ENCODE measurements at regions not wholly inside any gene's neighbourhood (a gene's known extent, or its start where the extent isn't known, plus 50 kb on each side); places are given as distances from the start of the nearest gene placed in this dataset.

GRCh38 chr1:34648501-34648900 lies 106.3 kb upstream of the GJB5 start:
- no peaks in the 10 kb centered on the region for H3K79me2 ChIP-seq (ENCODE audit: insufficient read depth, low read length)
- no peak overlapping the region for H3K9ac ChIP-seq (ENCODE audit: low read length)
- no peak overlapping the region for H2AFZ ChIP-seq (ENCODE audit: low read depth, low read length, severe bottlenecking)
- no peak overlapping the region for H3K4me3 ChIP-seq (ENCODE audit: insufficient read depth, low read length, poor library complexity, severe bottlenecking)
- H3K27ac ChIP-seq (ENCODE audit: low read depth, low read length) = no peak overlapping the region
- no peak overlapping the region for H3K4me2 ChIP-seq (ENCODE audit: low read depth, low read length, poor library complexity, severe bottlenecking)
- H3K9me3 ChIP-seq (ENCODE audit: insufficient read depth, low read length) = no peaks in the 10 kb centered on the region
- H3K27me3 ChIP-seq (ENCODE audit: low read length) = no peaks in the 10 kb centered on the region
- no peaks in the 10 kb centered on the region for H3K36me3 ChIP-seq (ENCODE audit: low read length)
- H4K20me1 ChIP-seq (ENCODE audit: low read depth, low read length) = no peaks in the 10 kb centered on the region
- H3K9me2 ChIP-seq (replicated peaks; ENCODE audit: insufficient read depth, low read length) = no peaks in the 10 kb centered on the region
- TF ChIP-seq EZH2phosphoT487 (conservative IDR thresholded peaks at IDR 0.05; ENCODE audit: low read length) (no peak), CTCF (IDR thresholded peaks at IDR 0.05; ENCODE audit: insufficient read depth, low read length, poor library complexity, severe bottlenecking) (no peak)
- no peaks in the 10 kb centered on the region for H3F3A ChIP-seq (ENCODE audit: insufficient read depth)

GRCh38 chr1:34650090-34650489 lies 104.8 kb upstream of the GJB5 start:
- Histone ChIP-seq H3K27me3 (ENCODE audit: low read length) (no peaks in the 10 kb centered on the region), H4K20me1 (ENCODE audit: low read depth, low read length) (no peaks in the 10 kb centered on the region), H2AFZ (ENCODE audit: low read depth, low read length, severe bottlenecking) (no peak overlapping the region), H3F3A (ENCODE audit: insufficient read depth) (no peaks in the 10 kb centered on the region), H3K9ac (ENCODE audit: low read length) (no peak overlapping the region), H3K9me3 (ENCODE audit: insufficient read depth, low read length) (no peaks in the 10 kb centered on the region), H3K79me2 (ENCODE audit: insufficient read depth, low read length) (no peaks in the 10 kb centered on the region), H3K4me2 (ENCODE audit: low read depth, low read length, poor library complexity, severe bottlenecking) (no peak overlapping the region), H3K27ac (ENCODE audit: low read depth, low read length) (no peak overlapping the region), H3K36me3 (ENCODE audit: low read length) (no peaks in the 10 kb centered on the region), H3K4me3 (ENCODE audit: insufficient read depth, low read length, poor library complexity, severe bottlenecking) (no peak overlapping the region), H3K9me2 (replicated peaks; ENCODE audit: insufficient read depth, low read length) (no peaks in the 10 kb centered on the region)
- TF ChIP-seq EZH2phosphoT487 (conservative IDR thresholded peaks at IDR 0.05; ENCODE audit: low read length) = no peak
- TF ChIP-seq CTCF (IDR thresholded peaks at IDR 0.05; ENCODE audit: insufficient read depth, low read length, poor library complexity, severe bottlenecking) = no peak

GRCh38 chr1:34650800-34651199 lies 104.0 kb upstream of the GJB5 start:
- no peak overlapping the region for H3K4me2 ChIP-seq (ENCODE audit: low read depth, low read length, poor library complexity, severe bottlenecking)
- H4K20me1 ChIP-seq (ENCODE audit: low read depth, low read length) = no peaks in the 10 kb centered on the region
- no peaks in the 10 kb centered on the region for H3K9me2 ChIP-seq (replicated peaks; ENCODE audit: insufficient read depth, low read length)
- no peak overlapping the region for H2AFZ ChIP-seq (ENCODE audit: low read depth, low read length, severe bottlenecking)
- no peaks in the 10 kb centered on the region for H3K27me3 ChIP-seq (ENCODE audit: low read length)
- no peak overlapping the region for H3K4me3 ChIP-seq (ENCODE audit: insufficient read depth, low read length, poor library complexity, severe bottlenecking)
- no peaks in the 10 kb centered on the region for H3F3A ChIP-seq (ENCODE audit: insufficient read depth)
- H3K79me2 ChIP-seq (ENCODE audit: insufficient read depth, low read length) = no peaks in the 10 kb centered on the region
- H3K27ac ChIP-seq (ENCODE audit: low read depth, low read length) = no peak overlapping the region
- no peaks in the 10 kb centered on the region for H3K9me3 ChIP-seq (ENCODE audit: insufficient read depth, low read length)
- H3K9ac ChIP-seq (ENCODE audit: low read length) = no peak overlapping the region
- TF ChIP-seq EZH2phosphoT487 (conservative IDR thresholded peaks at IDR 0.05; ENCODE audit: low read length) (no peak), CTCF (IDR thresholded peaks at IDR 0.05; ENCODE audit: insufficient read depth, low read length, poor library complexity, severe bottlenecking) (no peak)
- no peaks in the 10 kb centered on the region for H3K36me3 ChIP-seq (ENCODE audit: low read length)

GRCh38 chr1:34653110-34653509 lies 101.7 kb upstream of the GJB5 start:
- Histone ChIP-seq H4K20me1 (ENCODE audit: low read depth, low read length) (no peaks in the 10 kb centered on the region), H3K9me2 (replicated peaks; ENCODE audit: insufficient read depth, low read length) (no peaks in the 10 kb centered on the region), H3K27me3 (ENCODE audit: low read length) (no peaks in the 10 kb centered on the region), H3K27ac (ENCODE audit: low read depth, low read length) (no peak overlapping the region), H3K79me2 (ENCODE audit: insufficient read depth, low read length) (no peaks in the 10 kb centered on the region), H2AFZ (ENCODE audit: low read depth, low read length, severe bottlenecking) (no peak overlapping the region), H3K36me3 (ENCODE audit: low read length) (no peaks in the 10 kb centered on the region), H3F3A (ENCODE audit: insufficient read depth) (no peaks in the 10 kb centered on the region), H3K4me2 (ENCODE audit: low read depth, low read length, poor library complexity, severe bottlenecking) (no peak overlapping the region), H3K9me3 (ENCODE audit: insufficient read depth, low read length) (no peaks in the 10 kb centered on the region), H3K9ac (ENCODE audit: low read length) (no peak overlapping the region), H3K4me3 (ENCODE audit: insufficient read depth, low read length, poor library complexity, severe bottlenecking) (no peak overlapping the region)
- TF ChIP-seq CTCF (IDR thresholded peaks at IDR 0.05; ENCODE audit: insufficient read depth, low read length, poor library complexity, severe bottlenecking) = no peak
- TF ChIP-seq EZH2phosphoT487 (conservative IDR thresholded peaks at IDR 0.05; ENCODE audit: low read length) = no peak

Data from SU-DHL-6 (cell line).